Lower lobe of right lung (tissue), 2 donors: ENCODE measurements at regions not wholly inside any gene's neighbourhood (a gene's known extent, or its start where the extent isn't known, plus 50 kb on each side); places are given as distances from the start of the nearest gene placed in this dataset.

Source experiments
- ATAC-seq, 2 donors: fragments of 200-7000 bp; cut with Tn5 transposase; one replicate each; pipeline ENCODE4 v1.9.1; 2020 to 2022; ENCODE audit warnings: mild to moderate bottlenecking in 2 of 2, moderate library complexity in 2 of 2
- DNase-seq: peaks from one replicate; pipeline ENCODE4 v3.0.0-alpha.2; 2020
- H3K27ac ChIP-seq: fragments of 200-600 bp; one replicate; pipeline ENCODE4 v1.8.0; 2022
- H3K27me3 ChIP-seq: fragments of 200-600 bp; one replicate; pipeline ENCODE4 v1.8.0; 2022; ENCODE audit warnings: low read depth
- H3K36me3 ChIP-seq: fragments of 200-600 bp; one replicate; pipeline ENCODE4 v1.8.0; 2022; ENCODE audit warnings: mild to moderate bottlenecking
- H3K4me1 ChIP-seq: fragments of 200-600 bp; one replicate; pipeline ENCODE4 v1.8.0; 2022
- H3K4me3 ChIP-seq: fragments of 200-600 bp; one replicate; pipeline ENCODE4 v1.8.0; 2022; ENCODE audit warnings: mild to moderate bottlenecking
- H3K9me3 ChIP-seq: fragments of 200-600 bp; one replicate; pipeline ENCODE4 v1.8.0; 2022
- intact Hi-C: fragments of 100-400 bp; cut with DNase I; formaldehyde crosslinking; loops from one replicate; pipeline ENCODE4 v1.11.0; 2022
- TF ChIP-seq, protein P1 (sequence below): fragments of 200-600 bp; IDR thresholded peaks from one replicate; pipeline ENCODE4 v1.8.0; 2022; ENCODE audit warnings: antibody characterized with exemption, mild to moderate bottlenecking
- donor health status: DM: no; HTN: yes; CAD: no; lungs with severe emphysema.

DNA sequence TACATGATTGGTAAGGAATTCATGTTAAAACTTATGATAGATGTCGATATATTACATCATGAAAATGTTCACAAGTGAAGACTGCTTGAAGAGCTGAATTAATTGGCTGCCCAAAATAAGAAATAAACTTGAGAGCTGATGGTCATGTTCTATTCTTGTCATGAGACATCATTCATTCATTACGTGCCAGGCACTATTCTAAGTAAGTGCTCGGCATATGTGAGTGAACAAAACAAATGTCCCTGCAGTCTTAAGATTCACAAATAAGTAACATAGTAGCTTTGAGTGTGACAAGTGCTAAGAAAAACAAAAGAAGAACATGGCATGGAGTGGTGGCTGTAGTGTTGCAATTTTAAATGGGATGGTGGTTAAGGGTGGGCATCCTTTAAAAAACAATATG, 329.3 kb downstream of the SUCLA2 start:
- DNase-seq (no peak), ATAC-seq (no peak)
- no peaks in the 10 kb centered on the region for H3K27me3 ChIP-seq
- H3K9me3 ChIP-seq = no peaks in the 10 kb centered on the region
- no peak overlapping the region for H3K27ac ChIP-seq
- H3K4me1 ChIP-seq = no peaks in the 10 kb centered on the region
- H3K36me3 ChIP-seq = no peaks in the 10 kb centered on the region
- H3K4me3 ChIP-seq = no peak overlapping the region
- intact Hi-C loops = no loop called here
- TF ChIP-seq, protein P1, sequence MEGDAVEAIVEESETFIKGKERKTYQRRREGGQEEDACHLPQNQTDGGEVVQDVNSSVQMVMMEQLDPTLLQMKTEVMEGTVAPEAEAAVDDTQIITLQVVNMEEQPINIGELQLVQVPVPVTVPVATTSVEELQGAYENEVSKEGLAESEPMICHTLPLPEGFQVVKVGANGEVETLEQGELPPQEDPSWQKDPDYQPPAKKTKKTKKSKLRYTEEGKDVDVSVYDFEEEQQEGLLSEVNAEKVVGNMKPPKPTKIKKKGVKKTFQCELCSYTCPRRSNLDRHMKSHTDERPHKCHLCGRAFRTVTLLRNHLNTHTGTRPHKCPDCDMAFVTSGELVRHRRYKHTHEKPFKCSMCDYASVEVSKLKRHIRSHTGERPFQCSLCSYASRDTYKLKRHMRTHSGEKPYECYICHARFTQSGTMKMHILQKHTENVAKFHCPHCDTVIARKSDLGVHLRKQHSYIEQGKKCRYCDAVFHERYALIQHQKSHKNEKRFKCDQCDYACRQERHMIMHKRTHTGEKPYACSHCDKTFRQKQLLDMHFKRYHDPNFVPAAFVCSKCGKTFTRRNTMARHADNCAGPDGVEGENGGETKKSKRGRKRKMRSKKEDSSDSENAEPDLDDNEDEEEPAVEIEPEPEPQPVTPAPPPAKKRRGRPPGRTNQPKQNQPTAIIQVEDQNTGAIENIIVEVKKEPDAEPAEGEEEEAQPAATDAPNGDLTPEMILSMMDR = no peak

DNA sequence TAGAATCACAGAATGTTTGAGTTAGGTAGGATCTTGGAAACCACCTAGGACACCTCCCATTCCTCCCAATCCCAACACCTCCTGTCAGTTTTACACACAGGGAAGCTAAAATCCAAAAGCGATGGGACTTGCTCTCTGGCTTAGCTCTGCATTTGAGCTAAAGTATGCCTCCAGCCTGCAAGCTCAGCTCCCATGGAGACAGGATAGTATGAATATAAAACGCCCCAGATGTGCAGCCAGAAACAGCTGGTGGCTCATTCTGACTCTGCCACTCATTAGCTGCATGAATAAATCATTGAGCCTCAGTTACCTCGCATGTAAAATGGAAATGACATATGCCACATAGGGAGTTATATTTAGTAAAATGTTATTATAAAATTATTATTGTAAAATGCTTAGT, 336.0 kb downstream of the SUCLA2 start:
- H3K4me3 ChIP-seq = no peak overlapping the region
- intact Hi-C loops = no loop called here
- DNase-seq (no peak), ATAC-seq (no peak)
- H3K27me3 ChIP-seq = no peaks in the 10 kb centered on the region
- no peaks in the 10 kb centered on the region for H3K4me1 ChIP-seq
- TF ChIP-seq, protein P1 = no peak
- H3K36me3 ChIP-seq = no peaks in the 10 kb centered on the region
- no peaks in the 10 kb centered on the region for H3K9me3 ChIP-seq
- no peak overlapping the region for H3K27ac ChIP-seq

DNA sequence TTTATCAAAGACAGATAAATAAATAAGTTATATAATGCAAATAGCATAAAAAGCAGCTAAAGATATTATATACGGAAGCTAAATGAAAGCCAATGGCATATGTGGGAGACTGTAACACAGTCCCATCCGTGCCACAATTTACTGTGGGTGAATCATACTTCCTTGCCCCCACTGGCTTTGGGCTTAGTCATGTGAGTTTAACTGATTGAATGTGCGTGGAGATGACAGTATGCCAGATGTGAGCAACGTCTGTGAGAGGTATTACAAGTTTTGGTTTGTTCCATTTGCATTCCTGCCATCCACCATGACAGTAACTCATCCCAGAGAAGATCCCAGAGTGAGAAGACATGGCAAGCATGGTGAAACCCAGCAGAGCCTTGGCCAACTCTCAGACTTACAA, 340.0 kb downstream of the SUCLA2 start:
- Histone ChIP-seq H3K9me3 (no peaks in the 10 kb centered on the region), H3K4me1 (no peaks in the 10 kb centered on the region), H3K36me3 (no peaks in the 10 kb centered on the region), H3K4me3 (no peak overlapping the region), H3K27ac (no peak overlapping the region), H3K27me3 (no peaks in the 10 kb centered on the region)
- DNase-seq (no peak), ATAC-seq (no peak)
- TF ChIP-seq, protein P1 = no peak
- intact Hi-C loops = no loop called here

DNA sequence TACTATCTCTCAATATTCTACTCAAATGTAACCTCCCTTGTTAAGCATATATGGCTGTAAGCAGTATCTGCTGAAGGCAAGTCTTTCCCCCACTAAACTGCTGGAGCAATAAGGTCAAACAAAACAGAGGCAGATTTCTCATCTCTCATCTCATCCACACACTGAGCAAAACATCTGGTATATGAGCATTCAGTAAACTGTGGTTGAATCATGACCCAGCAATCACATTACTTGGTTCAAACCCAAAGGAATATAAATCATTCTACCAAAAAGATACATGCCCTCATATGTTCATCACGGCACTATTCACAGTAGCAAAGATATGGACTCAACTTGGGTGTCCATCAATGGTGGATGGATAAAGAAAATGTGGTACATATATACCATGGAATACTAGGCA, 344.4 kb downstream of the SUCLA2 start:
- no peaks in the 10 kb centered on the region for H3K27me3 ChIP-seq
- no peaks in the 10 kb centered on the region for H3K9me3 ChIP-seq
- H3K4me3 ChIP-seq = no peak overlapping the region
- no peaks in the 10 kb centered on the region for H3K4me1 ChIP-seq
- ATAC-seq (no peak), DNase-seq (no peak)
- TF ChIP-seq, protein P1 = no peak
- intact Hi-C loops = no loop called here
- no peaks in the 10 kb centered on the region for H3K36me3 ChIP-seq
- H3K27ac ChIP-seq = no peak overlapping the region

DNA sequence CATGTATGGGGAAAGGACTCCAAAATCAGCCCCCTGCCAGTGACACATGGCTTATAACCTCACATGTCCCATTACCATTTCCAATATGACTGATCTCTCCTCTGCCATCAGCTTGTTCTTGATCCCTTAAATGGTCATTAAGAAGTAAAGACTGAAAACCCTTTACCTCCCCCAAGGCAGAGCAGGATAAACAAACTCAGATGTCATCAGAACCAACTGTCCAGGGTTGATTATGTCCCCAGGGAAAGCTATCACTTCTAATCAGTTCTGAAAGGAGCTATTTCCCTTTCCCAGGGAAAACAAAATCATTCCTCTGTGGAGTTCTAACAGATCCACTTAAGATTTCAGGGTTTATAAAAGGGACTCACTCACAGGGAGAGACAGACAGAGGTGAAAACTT, 350.9 kb downstream of the SUCLA2 start:
- DNase-seq (no peak), ATAC-seq (no peak)
- no peak overlapping the region for H3K27ac ChIP-seq
- TF ChIP-seq, protein P1 = no peak
- no peaks in the 10 kb centered on the region for H3K9me3 ChIP-seq
- H3K4me1 ChIP-seq = no peaks in the 10 kb centered on the region
- no peaks in the 10 kb centered on the region for H3K27me3 ChIP-seq
- H3K4me3 ChIP-seq = no peak overlapping the region
- intact Hi-C loops = no loop called here
- H3K36me3 ChIP-seq = no peaks in the 10 kb centered on the region

DNA sequence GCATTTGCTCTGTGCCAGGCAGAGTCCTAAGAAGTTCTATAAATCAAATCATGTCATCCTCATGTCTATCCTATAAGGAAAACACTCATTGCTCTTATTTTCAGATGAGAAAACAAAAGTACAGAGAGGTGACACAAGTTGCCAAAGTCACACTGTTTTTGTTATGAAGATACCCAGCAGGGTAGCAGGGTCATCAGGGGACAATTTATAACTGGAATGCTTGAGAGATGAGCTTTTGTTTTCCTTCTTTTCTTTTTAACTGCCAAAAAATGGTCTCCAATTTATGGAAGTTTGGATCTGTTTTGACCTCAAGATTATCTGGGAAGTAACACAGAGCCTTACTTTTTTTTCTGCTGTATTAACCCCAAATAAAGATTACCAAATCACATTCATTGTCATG, 354.1 kb downstream of the SUCLA2 start:
- intact Hi-C loops = no loop called here
- H3K4me1 ChIP-seq = no peaks in the 10 kb centered on the region
- DNase-seq (no peak), ATAC-seq (no peak)
- no peak overlapping the region for H3K27ac ChIP-seq
- no peaks in the 10 kb centered on the region for H3K9me3 ChIP-seq
- no peaks in the 10 kb centered on the region for H3K27me3 ChIP-seq
- TF ChIP-seq, protein P1 = no peak
- no peaks in the 10 kb centered on the region for H3K36me3 ChIP-seq
- no peak overlapping the region for H3K4me3 ChIP-seq
